ENCODE measurements at regions not wholly inside any gene's neighbourhood (a gene's known extent, or its start where the extent isn't known, plus 50 kb on each side); places are given as distances from the start of the nearest gene placed in this dataset.
A peak's percentile ranks its signal among the peaks of the same experiment; 100 is the strongest.

DNA sequence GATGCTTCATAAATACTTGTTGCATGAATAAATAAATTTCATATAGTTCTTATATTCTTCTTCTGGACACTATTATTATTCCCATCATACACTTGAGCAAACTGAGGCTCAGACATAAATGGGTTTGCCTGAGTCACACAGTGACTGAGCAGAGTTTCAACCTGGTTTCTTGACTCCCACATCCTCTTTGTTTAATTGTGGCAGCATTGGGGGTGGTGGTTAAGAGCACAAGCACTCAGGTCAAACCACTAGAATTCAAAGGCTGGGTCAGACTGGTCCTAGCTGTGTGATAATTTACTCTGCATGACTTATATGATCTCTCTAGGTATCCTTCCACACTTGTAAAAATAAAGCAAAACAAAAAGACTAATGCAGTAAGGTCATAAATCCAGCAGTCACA, 274.9 kb upstream of the SRRM4 start:
- no peak for DNase-seq

- DNase-seq: no peak
Observed at GRCh38 chr12:118709946-118710345, 271.4 kb upstream of the SRRM4 start.

DNA sequence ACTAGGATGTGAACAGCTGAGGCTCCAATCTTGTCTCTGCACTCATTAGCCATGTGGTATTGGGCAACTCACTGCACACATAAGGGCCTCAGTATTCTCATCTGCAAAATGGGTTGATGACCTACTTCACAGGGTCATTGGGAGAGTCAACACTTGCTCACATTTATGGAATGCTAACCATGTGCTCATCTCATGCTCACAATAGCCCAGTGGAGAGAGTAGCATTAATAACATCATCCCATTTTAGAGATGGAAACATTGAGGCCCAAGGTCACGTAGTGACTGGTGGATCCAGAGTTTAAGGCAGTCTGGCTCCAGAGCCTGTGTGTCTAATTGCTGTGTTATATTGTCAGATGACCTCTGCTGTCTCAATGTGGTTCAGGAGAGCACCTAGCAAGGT, 270.2 kb upstream of the SRRM4 start:
- no peak for DNase-seq

DNA sequence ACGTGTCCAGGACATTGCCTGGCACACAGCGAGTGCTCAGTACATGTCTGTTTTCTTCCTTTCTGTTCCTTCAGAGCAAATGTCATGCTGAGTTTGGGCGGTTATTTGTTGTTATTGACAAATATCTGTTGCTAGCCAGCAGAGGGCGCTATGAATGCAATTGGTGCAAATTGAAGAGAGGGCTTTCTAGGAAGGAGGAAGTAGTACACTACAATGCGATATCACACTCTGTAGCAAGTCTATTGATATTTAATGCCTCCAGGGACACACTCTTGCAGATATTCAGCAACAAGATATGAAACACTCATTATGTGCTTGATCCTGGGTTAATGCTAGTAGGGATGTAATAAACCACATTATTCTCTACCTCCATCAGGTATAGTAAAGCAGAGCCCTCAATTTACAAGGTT, 267.3 kb upstream of the SRRM4 start:
- peak; percentile 43 to 67 for DNase-seq

DNA sequence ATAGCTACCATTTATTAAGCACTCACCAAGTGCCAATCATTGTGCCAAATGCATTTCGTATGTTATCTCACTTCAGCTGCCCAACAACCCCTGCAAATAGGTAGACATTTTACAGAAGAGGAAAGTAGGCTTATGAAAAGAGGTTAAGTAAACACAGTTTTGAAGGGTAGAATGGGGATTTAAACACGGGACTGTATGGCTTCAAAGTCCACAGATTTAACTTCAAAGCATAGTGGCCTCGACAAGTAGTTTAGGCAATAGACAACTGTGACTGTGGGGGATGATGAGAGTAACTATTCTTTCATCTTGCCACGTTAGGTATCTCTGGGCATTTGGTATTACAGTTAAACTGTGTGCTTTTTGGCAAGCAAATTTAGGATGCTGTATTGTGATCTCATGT, 266.8 kb upstream of the SRRM4 start:
- no peak for DNase-seq

GRCh38 chr12:118715647-118716046, 265.7 kb upstream of the SRRM4 start:
- DNase-seq: no peak

- no peak for DNase-seq
Observed at GRCh38 chr12:118727196-118727978, 254.0 kb upstream of the SRRM4 start.

- no peak for DNase-seq
Observed at GRCh38 chr12:118727979-118728366, 253.4 kb upstream of the SRRM4 start.

DNA sequence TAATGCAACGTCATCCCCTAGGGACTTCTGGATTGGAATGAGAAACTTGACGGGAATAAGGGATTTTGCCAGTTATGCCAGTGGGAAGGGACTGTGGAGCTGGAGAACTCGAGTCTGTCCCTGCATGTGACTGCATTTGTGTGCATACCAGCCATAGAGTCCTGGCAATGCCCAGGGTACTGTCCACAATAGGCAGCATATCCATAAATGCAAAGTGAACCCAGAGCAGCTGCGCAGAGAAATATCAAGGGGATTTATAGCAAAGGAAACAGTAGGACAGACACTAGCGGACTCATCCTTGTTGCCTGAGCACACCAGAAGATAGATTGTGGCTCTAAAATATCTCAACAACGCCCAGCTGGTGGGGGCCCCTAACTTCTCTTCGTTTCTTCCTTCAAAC, 247.1 kb upstream of the SRRM4 start:
- no peak for DNase-seq

- no peak for DNase-seq
Observed at GRCh38 chr12:118737985-118738540, 243.3 kb upstream of the SRRM4 start.

DNA sequence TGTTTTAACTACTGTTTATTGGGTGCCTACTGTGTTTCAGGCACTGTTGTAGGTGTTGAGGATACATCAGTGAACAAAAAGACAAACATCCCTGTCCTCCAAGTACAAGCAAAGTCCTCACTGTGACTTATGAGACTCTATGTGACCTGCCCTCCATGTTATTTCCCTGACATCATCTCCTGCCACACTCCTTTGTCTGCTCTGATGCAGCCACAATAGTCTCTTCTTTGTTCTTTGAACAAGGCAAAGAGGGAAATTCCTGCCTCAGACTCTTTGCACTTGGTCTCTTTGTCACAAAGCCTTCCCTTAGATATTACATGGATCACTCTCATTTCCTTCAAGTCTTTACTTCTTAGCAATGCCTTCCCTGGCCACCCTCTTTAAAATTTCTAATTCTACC, 240.1 kb upstream of the SRRM4 start:
- no peak for DNase-seq

- DNase-seq: no peak
Observed at GRCh38 chr12:118742431-118742830, 238.9 kb upstream of the SRRM4 start.

DNA sequence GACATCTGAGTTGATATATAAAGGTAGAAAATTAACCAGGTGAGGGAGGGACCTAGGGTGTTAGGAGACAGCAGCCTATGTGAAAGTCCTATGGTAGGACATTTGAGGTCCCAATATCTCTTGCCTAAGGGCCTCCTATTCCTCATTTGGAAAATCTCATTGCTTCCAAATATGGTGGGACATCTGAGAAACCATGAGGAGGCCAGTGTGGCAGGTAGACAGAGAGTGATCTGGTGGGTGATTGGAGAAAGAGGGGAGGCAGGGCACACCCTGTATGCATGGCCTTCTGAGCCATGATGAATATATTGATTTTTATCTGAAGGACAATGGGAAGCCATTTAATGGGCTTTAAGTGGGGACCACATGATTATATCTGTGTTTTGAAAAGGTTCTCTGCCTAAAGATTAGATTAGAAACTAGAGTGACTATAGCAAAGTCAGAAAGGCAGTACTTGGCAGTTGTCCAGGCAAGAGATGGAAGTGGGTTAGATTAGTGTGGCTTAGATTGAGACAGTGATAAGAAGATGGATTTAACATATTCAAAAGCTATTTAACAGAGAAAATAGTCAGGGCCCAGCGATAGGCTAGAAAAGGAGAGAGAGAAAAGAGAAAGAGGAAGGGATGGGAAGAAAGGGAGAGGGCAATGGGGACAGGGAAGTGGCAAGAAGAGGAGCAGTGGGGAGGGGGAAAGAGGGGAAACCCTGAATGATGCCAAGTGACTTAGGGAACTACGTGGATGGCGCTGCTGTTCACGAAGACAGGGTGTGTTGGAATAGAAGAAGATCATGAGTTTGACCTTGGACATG, 237.2 kb upstream of the SRRM4 start:
- no peak for DNase-seq

DNA sequence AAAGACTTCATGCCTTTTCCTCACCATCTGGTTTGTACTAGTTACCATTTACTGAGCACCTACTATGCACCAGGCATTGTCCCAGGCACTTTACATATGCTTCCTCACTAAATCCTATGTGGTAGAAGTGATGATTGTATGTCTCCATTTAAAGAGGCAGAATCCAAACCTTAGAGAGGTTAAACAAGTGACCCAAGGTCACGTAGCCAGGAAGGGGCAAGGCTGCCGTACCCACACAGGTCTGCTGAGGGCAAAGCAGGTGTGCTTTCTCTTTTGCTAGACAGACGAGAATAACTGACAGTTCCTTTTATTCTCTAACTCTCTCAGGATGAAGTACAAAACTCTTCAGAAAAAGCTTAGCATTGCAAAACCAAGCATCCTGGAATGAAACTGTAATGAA, 235.2 kb upstream of the SRRM4 start:
- no peak for DNase-seq

- DNase-seq: no peak
Observed at GRCh38 chr12:118746960-118747359, 234.4 kb upstream of the SRRM4 start.

- DNase-seq: no peak
Observed at GRCh38 chr12:118747771-118748170, 233.6 kb upstream of the SRRM4 start.

DNA sequence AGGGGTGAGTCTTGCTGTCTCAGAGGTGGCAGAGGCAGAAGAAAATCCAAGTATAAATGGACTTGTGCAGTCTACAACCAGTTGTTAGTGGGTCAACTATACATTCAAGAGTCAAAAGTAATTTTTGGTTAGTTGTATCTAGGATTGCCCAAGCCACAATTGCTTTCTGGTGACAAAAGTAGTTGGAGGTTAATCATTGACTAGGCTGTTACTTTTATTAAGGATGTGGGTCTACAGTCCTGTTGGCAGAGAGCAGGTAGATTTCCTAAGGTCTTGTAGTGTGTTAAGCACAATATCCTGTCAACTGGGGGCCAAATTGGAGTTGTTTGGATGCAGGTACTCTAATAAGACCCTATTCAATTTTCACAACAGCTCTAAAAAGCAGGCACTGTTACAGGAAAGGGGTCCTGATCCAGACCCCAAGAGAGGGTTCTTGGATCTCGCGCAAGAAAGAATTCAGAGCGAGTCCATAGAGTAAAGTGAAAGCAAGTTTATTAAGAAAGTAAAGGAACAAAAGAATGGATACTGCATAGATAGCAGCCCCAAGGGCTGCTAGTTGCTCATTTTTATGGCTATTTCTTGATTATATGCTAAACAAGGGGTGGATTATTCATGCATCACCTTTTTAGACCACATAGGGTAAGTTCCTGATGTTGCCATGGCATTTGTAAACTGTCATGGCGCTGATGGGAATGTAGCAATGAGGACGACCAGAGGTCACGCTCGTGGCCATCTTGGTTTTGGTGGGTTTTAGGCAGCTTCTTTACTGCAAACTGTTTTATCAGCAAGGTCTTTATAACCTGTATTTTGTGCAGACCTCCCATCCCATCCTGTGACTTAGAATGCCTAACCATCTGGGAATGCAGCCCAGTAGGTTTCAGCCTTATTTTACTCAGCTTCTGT, 232.6 kb upstream of the SRRM4 start:
- no peak for DNase-seq

- no peak for DNase-seq
Observed at GRCh38 chr12:118749646-118750045, 231.7 kb upstream of the SRRM4 start.

- DNase-seq: no peak
Observed at GRCh38 chr12:118750666-118751065, 230.7 kb upstream of the SRRM4 start.

- no peak for DNase-seq
Observed at GRCh38 chr12:118751355-118751754, 230.0 kb upstream of the SRRM4 start.

- no peak for DNase-seq
Observed at GRCh38 chr12:118760623-118761022, 220.7 kb upstream of the SRRM4 start.

GRCh38 chr12:118763234-118763633, 218.1 kb upstream of the SRRM4 start:
- no peak for DNase-seq
